H4 (cell line): ENCODE measurements at regions not wholly inside any gene's neighbourhood (a gene's known extent, or its start where the extent isn't known, plus 50 kb on each side); places are given as distances from the start of the nearest gene placed in this dataset.

Experiments used
- DNase-seq: peaks from one replicate; pipeline ENCODE4 v3.0.0-alpha.2; 2015; ENCODE audit warnings: low spot score

DNA sequence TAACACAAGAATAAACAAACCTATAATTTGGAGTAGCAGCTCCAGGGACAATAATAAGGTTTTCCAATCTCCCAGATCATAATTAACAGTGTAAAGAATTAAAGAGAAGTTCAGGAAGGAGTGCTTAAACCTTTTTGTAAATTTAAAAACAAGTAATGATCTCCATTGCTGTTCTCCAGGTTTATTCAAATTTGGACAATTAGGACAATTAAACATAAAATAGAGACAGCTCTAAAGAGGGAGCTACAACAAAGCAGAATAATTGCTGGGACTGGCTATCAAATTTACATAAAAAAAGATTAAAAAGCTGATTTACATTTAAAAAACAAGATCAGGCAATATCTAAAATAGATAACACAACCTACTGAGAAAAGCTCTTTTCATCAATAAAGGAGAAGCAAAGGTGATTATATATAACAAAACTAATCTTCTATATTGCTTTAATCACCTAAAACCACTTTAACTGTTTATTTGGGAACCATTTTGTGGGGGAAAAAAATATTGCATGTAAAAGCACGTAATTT is 80.1 kb upstream of the CREB1 start:
- DNase-seq: no peak

DNA sequence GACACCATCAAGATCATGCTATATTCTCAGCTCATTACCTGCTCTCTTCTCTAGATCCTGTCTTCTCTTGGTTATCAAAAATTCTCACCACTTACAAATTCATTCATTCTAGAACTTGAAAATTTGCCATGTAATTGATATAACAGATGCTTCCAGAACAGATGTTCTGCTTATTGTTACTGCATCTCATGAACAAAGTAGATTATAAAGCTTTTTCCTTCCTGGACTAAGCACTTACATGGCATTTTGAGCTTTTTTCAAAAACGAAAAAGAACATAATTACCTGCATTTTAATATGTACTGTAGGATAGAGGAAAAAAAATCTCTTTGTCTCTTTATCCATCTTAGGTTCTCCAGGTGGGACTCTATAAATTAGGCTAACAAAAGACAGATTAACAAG is 79.6 kb upstream of the CREB1 start:
- DNase-seq: no peak

- no peak for DNase-seq
Observed at GRCh38 chr2:207458582-207458981, 71.2 kb upstream of the CREB1 start.

- DNase-seq: no peak
Observed at GRCh38 chr2:207459990-207460757, 69.6 kb upstream of the CREB1 start.

DNA sequence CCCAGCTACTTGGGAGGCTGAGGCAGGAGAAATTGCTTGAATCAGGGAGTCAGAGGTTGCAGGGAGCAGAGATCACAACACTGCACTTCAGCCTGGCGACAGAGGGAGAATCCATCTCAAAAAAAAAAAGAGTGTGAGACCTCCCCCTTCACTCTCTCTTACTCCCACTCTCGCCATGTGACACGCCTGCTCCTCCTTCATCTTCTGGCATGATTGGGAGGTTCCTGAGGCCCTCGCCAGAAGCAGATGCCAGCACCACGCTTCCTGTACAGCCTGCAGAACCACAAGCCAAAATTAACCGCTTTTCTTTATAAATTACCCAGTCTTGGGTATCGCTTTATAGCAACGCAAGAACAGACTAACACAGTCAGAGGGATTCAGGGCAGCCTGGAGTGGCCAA is 66.3 kb upstream of the CREB1 start:
- DNase-seq: no peak

DNA sequence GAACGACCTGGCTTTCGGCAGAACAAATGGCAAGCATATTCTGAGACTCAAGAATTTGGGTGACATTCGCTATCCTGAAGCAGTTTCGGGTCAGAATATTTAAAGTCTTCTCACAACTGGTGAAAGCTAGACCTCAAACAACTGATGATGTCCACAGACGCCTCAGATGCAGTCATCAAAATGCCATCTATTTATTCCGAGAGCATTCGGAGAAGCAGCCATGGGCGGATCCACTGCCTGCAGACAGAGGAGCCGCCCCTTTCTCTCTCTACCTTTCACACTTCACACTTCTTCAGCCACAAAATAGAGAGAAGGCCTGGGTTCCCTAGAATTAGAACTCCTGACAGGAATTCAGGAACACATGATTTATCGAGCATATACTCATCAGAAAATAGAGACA is 65.8 kb upstream of the CREB1 start:
- DNase-seq: no peak

DNA sequence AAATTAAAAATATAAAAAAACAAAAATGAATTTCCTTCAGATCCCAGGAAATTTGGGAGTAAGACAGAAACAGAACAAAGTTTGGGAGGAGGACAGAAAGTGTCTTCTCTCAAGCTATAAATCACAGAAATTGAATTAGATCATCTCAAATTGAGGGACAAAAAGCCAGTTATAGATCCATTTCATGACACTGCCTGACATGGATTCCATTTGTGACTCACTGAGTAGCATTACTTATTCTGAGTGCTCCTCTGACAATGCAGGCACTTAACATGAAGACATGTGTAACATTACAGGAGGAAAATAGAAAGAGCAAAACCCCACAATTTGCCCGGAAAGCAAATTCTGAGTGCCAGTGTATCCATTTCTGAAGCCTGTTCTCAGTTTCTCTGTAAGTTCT is 63.9 kb upstream of the CREB1 start:
- no peak for DNase-seq

DNA sequence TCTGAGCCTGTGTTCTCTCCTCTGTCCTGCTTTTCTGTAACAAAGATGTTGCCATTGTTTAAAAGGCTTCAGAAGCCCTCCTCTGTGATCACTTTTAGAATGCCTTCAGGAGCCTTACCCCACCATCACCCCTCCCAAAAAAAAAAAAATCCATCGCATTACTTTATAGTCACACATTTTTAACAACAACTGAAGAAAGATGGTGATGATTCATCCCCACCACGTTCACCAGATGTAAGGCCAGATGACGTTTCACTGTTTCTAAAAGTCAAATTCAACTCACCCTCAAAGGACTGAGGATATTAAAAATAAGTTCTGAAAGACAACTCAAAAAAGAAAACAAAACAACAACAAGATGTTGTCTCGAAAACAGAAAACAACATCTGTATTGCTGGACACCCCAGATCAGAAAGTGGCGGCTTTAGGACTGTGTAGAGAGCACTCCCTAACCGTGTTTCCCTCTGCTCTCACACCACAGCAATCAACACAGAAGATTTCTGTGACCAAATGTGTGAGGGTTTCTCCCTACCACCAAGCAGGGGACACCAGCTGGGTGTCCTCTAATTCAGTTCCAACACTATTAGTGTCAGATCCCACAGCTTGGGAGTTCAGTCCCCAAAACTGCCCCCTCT is 61.9 kb upstream of the CREB1 start:
- DNase-seq: no peak

GRCh38 chr2:207468488-207468887 is 61.3 kb upstream of the CREB1 start:
- no peak for DNase-seq

- DNase-seq: no peak
Observed at GRCh38 chr2:207469451-207469850, 60.3 kb upstream of the CREB1 start.

DNA sequence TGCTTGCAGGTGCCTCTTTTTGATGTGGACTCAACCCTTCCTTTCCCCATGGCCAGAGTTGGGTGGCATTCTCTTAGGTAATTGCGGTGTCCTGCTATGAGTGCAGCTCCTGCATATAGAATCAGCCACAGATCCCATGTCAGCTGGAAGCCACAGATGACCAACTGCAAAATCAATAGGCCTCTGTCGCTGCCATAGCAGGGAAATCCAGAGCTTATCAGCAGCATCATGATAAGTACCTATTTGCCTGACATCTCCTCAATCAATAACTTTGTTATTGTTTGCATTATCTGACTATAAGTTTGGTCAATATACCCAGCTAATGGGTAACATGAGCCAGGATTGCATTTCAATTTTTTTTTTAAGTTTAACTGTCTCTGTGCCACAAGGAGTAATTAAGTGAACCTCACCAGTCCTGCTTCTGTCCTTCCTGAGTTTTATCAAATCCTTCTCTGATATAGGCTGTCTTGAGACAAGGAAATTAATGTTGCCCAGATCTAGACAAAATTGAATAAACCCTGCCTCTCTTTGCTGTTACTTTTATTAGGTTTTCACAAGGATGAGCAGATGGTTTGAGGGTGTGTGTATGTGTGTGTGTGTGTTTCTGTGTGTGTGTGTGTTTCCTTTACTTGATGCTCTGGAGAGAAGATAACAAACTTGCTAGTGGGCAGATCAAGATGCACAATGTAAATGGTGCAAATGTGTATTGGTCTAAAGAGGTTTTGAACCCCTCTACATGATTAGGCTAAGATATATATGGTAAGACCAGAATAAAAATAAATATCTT is 59.6 kb upstream of the CREB1 start:
- DNase-seq: no peak

DNA sequence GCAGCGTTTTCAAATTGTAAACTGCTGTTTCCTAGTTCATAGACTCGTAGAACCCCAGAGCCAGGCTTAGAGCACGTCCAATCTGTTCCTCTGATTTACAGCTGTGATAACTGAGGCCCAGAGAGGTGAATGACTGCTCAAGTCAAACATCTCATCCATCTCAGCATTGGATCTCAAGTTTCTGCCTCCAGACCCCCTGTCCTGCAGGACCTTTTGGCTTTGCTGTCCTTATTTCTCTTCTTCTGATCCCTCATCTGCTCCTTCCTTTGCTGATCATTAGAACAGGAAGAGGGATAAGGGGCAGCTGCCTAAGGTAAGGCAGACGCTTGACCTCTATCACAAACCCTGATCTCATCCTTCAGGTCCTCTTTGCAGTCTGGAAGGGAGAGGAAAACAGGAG is 58.5 kb upstream of the CREB1 start:
- no peak for DNase-seq

DNA sequence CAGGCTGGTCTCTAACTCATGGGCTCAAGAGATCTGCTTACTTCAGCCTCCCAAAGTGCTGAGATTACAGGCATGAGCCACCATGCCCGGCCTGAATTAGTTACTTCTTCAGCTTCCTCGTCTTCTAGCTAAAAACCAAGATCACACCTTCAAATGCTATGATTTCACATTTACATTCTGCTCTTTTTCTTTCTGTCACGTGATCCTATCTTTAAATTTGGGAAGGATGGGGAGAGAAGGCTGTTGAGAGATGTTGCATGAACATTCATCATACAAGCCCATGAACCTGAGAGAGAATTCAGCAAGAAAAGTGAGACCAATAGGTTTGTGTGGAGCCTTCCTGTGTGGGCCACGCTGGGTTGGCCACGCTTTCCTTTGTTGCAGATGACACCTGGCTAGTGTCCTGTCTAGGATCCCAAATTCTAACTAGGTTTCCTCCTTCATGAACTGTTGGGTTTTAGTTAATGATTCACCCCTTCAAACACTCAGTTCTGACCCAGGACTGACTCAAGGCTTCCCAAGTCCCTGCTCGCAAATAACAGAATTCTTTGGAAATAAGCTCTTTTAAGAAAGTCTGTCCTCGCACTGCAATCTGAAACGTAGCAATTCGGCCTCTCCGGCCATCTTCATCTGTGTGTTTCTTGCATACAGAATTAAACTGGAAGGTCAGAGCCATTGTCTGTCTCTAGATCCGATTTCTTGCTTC is 57.3 kb upstream of the CREB1 start:
- DNase-seq: no peak

DNA sequence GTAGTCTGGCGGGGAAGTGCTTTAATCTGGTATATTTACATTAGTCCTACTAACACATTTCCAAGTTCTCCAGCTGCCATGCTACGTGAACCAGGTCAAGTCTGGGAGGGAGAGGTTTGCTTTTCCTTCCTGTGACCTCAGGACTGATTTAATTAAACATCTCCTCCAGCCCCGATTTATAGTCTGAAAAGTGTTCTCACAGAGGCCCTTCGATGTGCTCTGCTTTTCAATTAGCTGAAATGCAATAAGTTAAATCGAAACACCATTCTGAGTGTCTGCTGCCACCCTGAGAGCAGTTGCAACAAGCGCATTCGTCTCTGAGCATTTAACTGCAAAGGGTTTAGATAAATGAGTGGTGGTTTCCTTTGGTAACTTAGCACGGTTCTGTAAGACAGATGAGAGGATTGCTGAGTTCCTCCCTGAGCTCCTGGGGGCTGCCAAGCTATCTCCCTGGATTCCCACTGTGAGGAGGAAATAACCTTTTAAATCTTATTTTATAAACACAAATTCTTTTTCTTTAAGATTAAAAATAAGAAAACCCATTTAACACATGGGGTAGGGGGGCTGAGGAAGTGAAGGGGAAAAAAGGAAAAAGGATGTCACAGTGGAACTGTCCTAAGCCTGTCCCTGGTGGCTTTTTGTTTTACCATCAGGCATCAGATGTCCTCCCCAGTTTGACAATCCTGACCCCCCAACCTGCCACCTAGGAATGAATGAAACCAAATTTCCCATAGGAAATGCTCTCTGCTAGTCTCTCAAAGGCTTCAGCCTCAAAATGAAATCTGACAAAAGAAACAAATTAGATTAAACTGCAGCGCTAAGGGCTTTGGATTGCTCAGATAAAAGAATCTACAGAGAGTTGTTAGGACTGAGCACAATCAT is 56.5 kb upstream of the CREB1 start:
- peak; percentile 76 for DNase-seq

- no peak for DNase-seq
Observed at GRCh38 chr2:207473931-207474235, 55.9 kb upstream of the CREB1 start.

DNA sequence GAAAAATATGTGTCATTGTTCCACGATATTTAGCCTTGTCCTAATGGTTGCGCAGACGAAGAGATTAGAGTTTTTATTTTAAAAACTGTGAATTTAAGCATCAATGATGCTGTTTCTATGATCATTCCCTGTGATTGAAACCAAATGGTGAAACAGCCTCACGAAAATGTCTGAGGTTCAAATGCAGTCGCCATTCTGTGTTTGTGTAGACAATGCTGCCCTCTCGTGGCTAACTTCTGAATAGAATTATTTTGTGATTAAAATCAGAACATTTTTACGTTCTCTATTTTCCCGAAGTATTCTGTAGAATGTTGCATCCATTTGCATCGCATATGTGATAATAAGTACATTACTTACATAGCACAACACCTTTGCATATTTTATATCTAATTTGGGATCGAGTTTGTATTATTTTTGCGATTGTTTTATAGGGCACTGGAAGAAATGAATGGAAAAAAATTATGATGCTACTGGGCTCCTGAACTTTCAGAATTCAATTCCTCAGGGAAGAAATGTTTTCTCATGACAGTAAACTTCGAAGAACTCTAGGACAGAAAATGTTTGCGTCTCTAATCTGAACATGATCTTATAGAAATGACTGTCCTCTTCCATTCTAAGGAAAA is 54.8 kb upstream of the CREB1 start:
- peak; percentile 35 for DNase-seq

DNA sequence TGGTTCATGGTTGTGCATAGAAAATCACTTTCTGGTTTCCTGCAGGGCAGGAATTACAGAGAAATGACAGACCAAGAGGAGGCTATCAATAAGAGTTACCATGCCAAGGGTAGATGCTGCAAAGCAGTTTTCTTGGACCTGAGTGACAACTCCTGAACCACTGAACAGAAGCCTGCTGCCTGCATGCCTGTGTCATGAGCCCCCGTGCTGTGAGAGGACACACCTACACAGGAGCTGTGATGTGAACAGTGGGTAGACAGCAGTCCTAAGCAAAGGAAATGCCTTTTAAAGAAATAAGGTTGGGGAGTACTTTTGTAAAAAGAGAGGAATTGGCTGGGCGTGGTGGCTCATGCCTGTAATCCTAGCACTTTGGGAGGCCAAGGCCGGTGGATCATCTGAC is 54.2 kb upstream of the CREB1 start:
- no peak for DNase-seq

- DNase-seq: no peak
Observed at GRCh38 chr2:207477896-207478295, 51.9 kb upstream of the CREB1 start.

DNA sequence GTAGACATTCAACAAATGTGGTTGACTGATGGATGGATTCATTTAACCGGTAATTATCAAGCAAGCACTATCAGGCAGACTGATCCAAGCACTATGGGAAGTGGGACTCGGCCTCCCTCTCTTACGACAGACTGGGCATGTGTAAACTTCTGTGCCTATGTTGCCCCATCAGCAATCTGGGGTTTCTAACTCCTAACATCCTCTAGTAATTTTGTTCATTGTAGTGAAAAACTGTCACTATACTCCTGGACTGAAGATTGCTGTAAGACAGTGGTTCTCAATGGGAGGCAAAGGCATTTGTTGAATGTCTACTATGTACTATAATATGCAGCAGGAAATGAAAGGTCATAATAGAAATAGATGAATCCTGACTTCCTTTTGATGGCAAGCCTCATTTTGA is 51.2 kb upstream of the CREB1 start:
- DNase-seq: no peak

DNA sequence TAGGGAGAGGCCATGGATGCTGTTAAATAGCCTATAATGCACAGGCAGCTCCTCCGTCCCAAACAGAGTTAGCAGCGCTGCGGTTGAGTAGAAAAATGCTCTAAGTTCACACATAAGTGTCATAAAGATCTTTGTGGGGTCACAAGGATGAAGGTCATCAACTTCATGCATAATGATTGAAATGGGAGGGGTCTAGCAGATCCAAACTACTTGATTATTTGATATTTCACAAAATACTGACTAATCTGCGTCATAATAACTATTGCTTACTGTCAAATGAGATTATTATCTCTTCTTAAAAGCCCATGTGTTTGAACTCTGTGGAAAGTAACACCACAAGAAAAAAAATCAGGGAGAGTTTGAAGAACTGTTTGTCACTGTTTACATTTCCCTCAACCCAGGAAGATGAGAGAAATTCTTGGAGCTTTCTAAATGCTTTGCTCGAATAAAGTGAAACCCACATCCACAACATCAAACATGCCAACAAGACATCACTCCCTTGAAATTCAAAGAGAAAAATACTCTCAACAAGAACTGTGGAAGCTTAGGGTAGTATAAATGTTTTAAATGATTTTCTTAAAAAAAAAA is 50.5 kb upstream of the CREB1 start:
- DNase-seq: no peak
